Eye (tissue), 1 donor: ENCODE measurements at regions not wholly inside any gene's neighbourhood (a gene's known extent, or its start where the extent isn't known, plus 50 kb on each side); places are given as distances from the start of the nearest gene placed in this dataset.
"Not testable (repeated sequence)": the region's sequence is repeated elsewhere in the genome, so short reads cannot be mapped to it uniquely, and the experiment has no call there.

Source experiments
- DNase-seq: peaks from one replicate; pipeline ENCODE4 v3.0.0-alpha.2; 2015

GRCh38 chr2:17355608-17356329 lies 162.5 kb downstream of the RAD51AP2 start:
- DNase-seq: no peak

- DNase-seq: no peak
Observed at GRCh38 chr2:17353263-17353662, 165.0 kb downstream of the RAD51AP2 start.

- not testable (repeated sequence) for DNase-seq
Observed at GRCh38 chr2:17342692-17343091, 175.5 kb downstream of the RAD51AP2 start.

GRCh38 chr2:17337507-17337906 lies 180.7 kb downstream of the RAD51AP2 start:
- DNase-seq: no peak

GRCh38 chr2:17336458-17336857 lies 181.8 kb downstream of the RAD51AP2 start:
- DNase-seq: no peak

- DNase-seq: no peak
Observed at GRCh38 chr2:17334300-17334699, 183.9 kb downstream of the RAD51AP2 start.

- DNase-seq: no peak
Observed at GRCh38 chr2:17331636-17332035, 186.6 kb downstream of the RAD51AP2 start.

GRCh38 chr2:17328161-17328560 lies 190.1 kb downstream of the RAD51AP2 start:
- DNase-seq: no peak

- DNase-seq: no peak
Observed at GRCh38 chr2:17327649-17328048, 190.6 kb downstream of the RAD51AP2 start.

GRCh38 chr2:17326717-17327116 lies 191.5 kb downstream of the RAD51AP2 start:
- no peak for DNase-seq

GRCh38 chr2:17323697-17324096 lies 194.5 kb downstream of the RAD51AP2 start:
- no peak for DNase-seq

- DNase-seq: no peak
Observed at GRCh38 chr2:17322461-17322860, 195.8 kb downstream of the RAD51AP2 start.

- no peak for DNase-seq
Observed at GRCh38 chr2:17319090-17319489, 199.2 kb downstream of the RAD51AP2 start.

GRCh38 chr2:17318013-17318412 lies 200.2 kb downstream of the RAD51AP2 start:
- DNase-seq: no peak

- no peak for DNase-seq
Observed at GRCh38 chr2:17317439-17317976, 200.7 kb downstream of the RAD51AP2 start.

- DNase-seq: no peak
Observed at GRCh38 chr2:17313261-17313660, 205.0 kb downstream of the RAD51AP2 start.

- DNase-seq: no peak
Observed at GRCh38 chr2:17311771-17312511, 206.3 kb downstream of the RAD51AP2 start.

GRCh38 chr2:17311106-17311619 lies 207.1 kb downstream of the RAD51AP2 start:
- no peak for DNase-seq

- DNase-seq: peak; percentile 82
Observed at GRCh38 chr2:17309741-17310339, 208.4 kb downstream of the RAD51AP2 start.

- DNase-seq: no peak
Observed at GRCh38 chr2:17309181-17309580, 209.1 kb downstream of the RAD51AP2 start.

- no peak for DNase-seq
Observed at GRCh38 chr2:17306706-17307105, 211.5 kb downstream of the RAD51AP2 start.

- DNase-seq: no peak
Observed at GRCh38 chr2:17306219-17306618, 212.0 kb downstream of the RAD51AP2 start.

- DNase-seq: no peak
Observed at GRCh38 chr2:17303521-17303920, 214.7 kb downstream of the RAD51AP2 start.
